Epidermal melanocyte (primary cell): ENCODE measurements at regions not wholly inside any gene's neighbourhood (a gene's known extent, or its start where the extent isn't known, plus 50 kb on each side); places are given as distances from the start of the nearest gene placed in this dataset.
"Not testable (repeated sequence)": the region's sequence is repeated elsewhere in the genome, so short reads cannot be mapped to it uniquely, and the experiment has no call there.

Source experiments
- DNase-seq: peaks from one replicate; pipeline ENCODE4 v3.0.0; 2011; ENCODE audit warnings: low spot score; ENCODE audit not compliant: insufficient read length

GRCh38 chr1:189927641-189928040 lies 550.0 kb downstream of the BRINP3 start:
- no peak for DNase-seq

- DNase-seq = no peak
These were observed 548.1 kb downstream of the BRINP3 start for GRCh38 chr1:189929501-189930099.

- no peak for DNase-seq
These were observed 540.8 kb downstream of the BRINP3 start for GRCh38 chr1:189936861-189937260.

- DNase-seq = no peak
These were observed 537.7 kb downstream of the BRINP3 start for GRCh38 chr1:189939967-189940366.

- no peak for DNase-seq
These were observed 535.7 kb downstream of the BRINP3 start for GRCh38 chr1:189941922-189942321.

GRCh38 chr1:189958756-189959155 lies 518.9 kb downstream of the BRINP3 start:
- DNase-seq = no peak

GRCh38 chr1:189960769-189961168 lies 516.9 kb downstream of the BRINP3 start:
- DNase-seq = no peak

GRCh38 chr1:189962181-189962580 lies 515.5 kb downstream of the BRINP3 start:
- DNase-seq = no peak

GRCh38 chr1:189970331-189971230 lies 507.1 kb downstream of the BRINP3 start:
- no peak for DNase-seq

GRCh38 chr1:189971656-189972055 lies 506.0 kb downstream of the BRINP3 start:
- DNase-seq = no peak

GRCh38 chr1:189977184-189977583 lies 500.5 kb downstream of the BRINP3 start:
- no peak for DNase-seq

GRCh38 chr1:189983166-189983890 lies 494.3 kb downstream of the BRINP3 start:
- no peak for DNase-seq

GRCh38 chr1:189986516-189986915 lies 491.1 kb downstream of the BRINP3 start:
- DNase-seq = no peak

- no peak for DNase-seq
These were observed 490.2 kb downstream of the BRINP3 start for GRCh38 chr1:189987509-189987908.

GRCh38 chr1:189992856-189993255 lies 484.8 kb downstream of the BRINP3 start:
- DNase-seq = no peak

- no peak for DNase-seq
These were observed 477.2 kb downstream of the BRINP3 start for GRCh38 chr1:190000365-190000872.

- DNase-seq = no peak
These were observed 476.5 kb downstream of the BRINP3 start for GRCh38 chr1:190001187-190001586.

GRCh38 chr1:190003376-190003775 lies 474.3 kb downstream of the BRINP3 start:
- DNase-seq = no peak

- DNase-seq = no peak
These were observed 466.1 kb downstream of the BRINP3 start for GRCh38 chr1:190011585-190011984.

- DNase-seq = not testable (repeated sequence)
These were observed 458.5 kb downstream of the BRINP3 start for GRCh38 chr1:190019151-190019550.

- DNase-seq = no peak
These were observed 457.9 kb downstream of the BRINP3 start for GRCh38 chr1:190019717-190020116.

- no peak for DNase-seq
These were observed 455.0 kb downstream of the BRINP3 start for GRCh38 chr1:190022709-190023108.
